GM23338 (cell line): ENCODE measurements at regions not wholly inside any gene's neighbourhood (a gene's known extent, or its start where the extent isn't known, plus 50 kb on each side); places are given as distances from the start of the nearest gene placed in this dataset.

ENCODE experiments used
- ATAC-seq: fragments of 200-7000 bp; cut with Tn5 transposase; 3 replicates; pipeline ENCODE4 v1.9.1; 2020
- DNase-seq: peaks from one replicate; pipeline ENCODE4 v3.0.0-alpha.2; 2015; ENCODE audit warnings: low spot score
- H2AFZ ChIP-seq: fragments of 200-600 bp; sonication (generic); 2 replicates; pipeline ENCODE4 v1.8.0; 2016; ENCODE audit warnings: antibody characterized with exemption, mild to moderate bottlenecking, moderate library complexity
- H3F3A ChIP-seq: fragments of 200-600 bp; sonication (generic); replicated peaks from 2 replicates; pipeline ENCODE4 v1.8.0; 2017; ENCODE audit warnings: antibody characterized with exemption, mixed run types, low read depth
- H3K27ac ChIP-seq: fragments of 200-600 bp; sonication (generic); 2 replicates; pipeline ENCODE4 v1.6.1; 2016; ENCODE audit warnings: low read depth
- H3K27me3 ChIP-seq: fragments of 200-600 bp; sonication (generic); 2 replicates; pipeline ENCODE4 v1.8.0; 2016; ENCODE audit warnings: mild to moderate bottlenecking, mixed run types, moderate library complexity; ENCODE audit not compliant: insufficient read depth
- H3K36me3 ChIP-seq: fragments of 200-600 bp; sonication (generic); 2 replicates; pipeline ENCODE4 v1.8.0; 2016; ENCODE audit warnings: mild to moderate bottlenecking; ENCODE audit not compliant: insufficient read depth
- H3K4me1 ChIP-seq: fragments of 200-600 bp; sonication (generic); 2 replicates; pipeline ENCODE4 v1.8.0; 2016; ENCODE audit warnings: mild to moderate bottlenecking, moderate library complexity; ENCODE audit not compliant: insufficient read depth
- H3K4me2 ChIP-seq: fragments of 200-600 bp; sonication (generic); 2 replicates; pipeline ENCODE4 v1.7.1; 2017; ENCODE audit warnings: mixed run types
- H3K4me3 ChIP-seq: fragments of 200-600 bp; sonication (generic); 2 replicates; pipeline ENCODE4 v1.6.1; 2016; ENCODE audit warnings: mixed run types
- H3K79me2 ChIP-seq: fragments of 200-600 bp; sonication (generic); replicated peaks from 2 replicates; pipeline ENCODE4 v1.8.0; 2017; ENCODE audit warnings: mild to moderate bottlenecking; ENCODE audit not compliant: insufficient read depth
- H3K9me2 ChIP-seq: fragments of 200-600 bp; sonication (generic); 2 replicates; pipeline ENCODE4 v1.8.0; 2017; ENCODE audit not compliant: insufficient read depth
- H4K20me1 ChIP-seq: fragments of 200-600 bp; sonication (generic); replicated peaks from 2 replicates; pipeline ENCODE4 v1.8.0; 2017; ENCODE audit warnings: mild to moderate bottlenecking; ENCODE audit not compliant: insufficient read depth
- H3K27ac Mint-ChIP-seq: 2 replicates; pipeline ENCODE4 v1.8.0; 2020; ENCODE audit warnings: inconsistent platforms, mild to moderate bottlenecking, moderate library complexity, mixed read lengths
- H3K27me3 Mint-ChIP-seq: 3 replicates; pipeline ENCODE4 v1.8.0; 2022; ENCODE audit warnings: low read depth, mild to moderate bottlenecking, moderate library complexity, mixed read lengths, inconsistent platforms; ENCODE audit not compliant: insufficient read depth, poor library complexity
- H3K36me3 Mint-ChIP-seq: 3 replicates; pipeline ENCODE4 v1.8.0; 2021; ENCODE audit warnings: low read depth, mild to moderate bottlenecking, inconsistent platforms, moderate library complexity, mixed read lengths
- H3K4me1 Mint-ChIP-seq: 3 replicates; pipeline ENCODE4 v1.8.0; 2020; ENCODE audit warnings: mild to moderate bottlenecking, inconsistent platforms, mixed read lengths
- H3K4me3 Mint-ChIP-seq: 3 replicates; pipeline ENCODE4 v1.8.0; 2021; ENCODE audit warnings: moderate library complexity, mild to moderate bottlenecking, inconsistent platforms, mixed read lengths
- H3K9me3 Mint-ChIP-seq: 3 replicates; pipeline ENCODE4 v1.8.0; 2020; ENCODE audit warnings: moderate library complexity, mild to moderate bottlenecking, inconsistent platforms, mixed read lengths
- CREB1 ChIP-seq: fragments of 250-450 bp; sonication (Bioruptor Pico); IDR thresholded peaks from 2 replicates; pipeline ENCODE4 v1.5.0; 2020; ENCODE audit warnings: low read depth, mild to moderate bottlenecking, moderate library complexity
- JUNB ChIP-seq: IDR thresholded peaks from one replicate; pipeline ENCODE4 v1.6.1; 2016; ENCODE audit warnings: antibody characterized with exemption; ENCODE audit not compliant: unreplicated experiment
- POLR2AphosphoS5 ChIP-seq: IDR thresholded peaks from 2 replicates; pipeline ENCODE4 v1.6.1; 2016; ENCODE audit warnings: antibody characterized with exemption, low read depth
- STAT1 ChIP-seq: IDR thresholded peaks from one replicate; pipeline ENCODE4 v1.6.1; 2016; ENCODE audit warnings: antibody characterized with exemption; ENCODE audit not compliant: unreplicated experiment
- TF ChIP-seq, protein P1 (sequence below): IDR thresholded peaks from 2 replicates; pipeline ENCODE4 v1.6.1; 2016; ENCODE audit warnings: antibody characterized with exemption
- TF ChIP-seq, protein P2 (sequence below): IDR thresholded peaks from one replicate; pipeline ENCODE4 v1.6.1; 2018; ENCODE audit warnings: antibody characterized with exemption; ENCODE audit not compliant: unreplicated experiment
- TF ChIP-seq, protein P3 (sequence below): fragments of 250-450 bp; sonication (Bioruptor Pico); IDR thresholded peaks from 2 replicates; pipeline ENCODE4 v1.5.0; 2020; ENCODE audit warnings: mild to moderate bottlenecking, moderate library complexity

DNA sequence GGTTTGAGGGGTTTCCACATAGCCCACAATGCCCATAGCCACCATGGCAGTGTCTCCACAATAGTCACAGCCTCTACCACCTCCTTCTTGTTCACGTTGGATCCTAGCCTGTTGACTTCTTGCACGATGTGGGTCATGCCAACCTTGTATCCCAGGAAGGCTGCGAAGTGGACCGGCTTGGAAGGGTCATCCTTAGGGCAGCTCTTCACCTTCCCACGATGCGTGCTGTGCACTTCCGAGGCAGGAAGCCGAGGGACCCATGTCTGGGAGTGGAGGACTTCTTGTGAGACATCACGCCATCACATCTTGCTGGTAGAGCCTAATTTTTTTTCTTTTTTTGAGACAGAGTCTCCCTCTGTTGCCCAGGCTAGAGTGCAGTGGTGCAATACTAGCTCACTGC is 144.6 kb upstream of the ASB18 start:
- peaks cover 1% of the 10 kb centered on the region for H3K27me3 Mint-ChIP-seq
- Histone ChIP-seq H3K4me1 (0 out of 2 replicates have a peak, but pooled peaks cover 8% of the 10 kb centered on the region), H3K27ac (no peak overlapping the region), H3K4me2 (no peak overlapping the region), H3K9me2 (peaks cover 3% of the 10 kb centered on the region; the same call in 1 of the 2 replicates), H3K79me2 (no peaks in the 10 kb centered on the region), H3K4me3 (no peak overlapping the region), H3F3A (no peaks in the 10 kb centered on the region), H3K27me3 (no peaks in the 10 kb centered on the region), H4K20me1 (no peaks in the 10 kb centered on the region), H3K36me3 (no peaks in the 10 kb centered on the region), H2AFZ (no peak overlapping the region)
- TF ChIP-seq JUNB = no peak
- no peak for TF ChIP-seq CREB1
- TF ChIP-seq, protein P1, sequence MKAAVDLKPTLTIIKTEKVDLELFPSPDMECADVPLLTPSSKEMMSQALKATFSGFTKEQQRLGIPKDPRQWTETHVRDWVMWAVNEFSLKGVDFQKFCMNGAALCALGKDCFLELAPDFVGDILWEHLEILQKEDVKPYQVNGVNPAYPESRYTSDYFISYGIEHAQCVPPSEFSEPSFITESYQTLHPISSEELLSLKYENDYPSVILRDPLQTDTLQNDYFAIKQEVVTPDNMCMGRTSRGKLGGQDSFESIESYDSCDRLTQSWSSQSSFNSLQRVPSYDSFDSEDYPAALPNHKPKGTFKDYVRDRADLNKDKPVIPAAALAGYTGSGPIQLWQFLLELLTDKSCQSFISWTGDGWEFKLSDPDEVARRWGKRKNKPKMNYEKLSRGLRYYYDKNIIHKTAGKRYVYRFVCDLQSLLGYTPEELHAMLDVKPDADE = no peak
- TF ChIP-seq, protein P2, sequence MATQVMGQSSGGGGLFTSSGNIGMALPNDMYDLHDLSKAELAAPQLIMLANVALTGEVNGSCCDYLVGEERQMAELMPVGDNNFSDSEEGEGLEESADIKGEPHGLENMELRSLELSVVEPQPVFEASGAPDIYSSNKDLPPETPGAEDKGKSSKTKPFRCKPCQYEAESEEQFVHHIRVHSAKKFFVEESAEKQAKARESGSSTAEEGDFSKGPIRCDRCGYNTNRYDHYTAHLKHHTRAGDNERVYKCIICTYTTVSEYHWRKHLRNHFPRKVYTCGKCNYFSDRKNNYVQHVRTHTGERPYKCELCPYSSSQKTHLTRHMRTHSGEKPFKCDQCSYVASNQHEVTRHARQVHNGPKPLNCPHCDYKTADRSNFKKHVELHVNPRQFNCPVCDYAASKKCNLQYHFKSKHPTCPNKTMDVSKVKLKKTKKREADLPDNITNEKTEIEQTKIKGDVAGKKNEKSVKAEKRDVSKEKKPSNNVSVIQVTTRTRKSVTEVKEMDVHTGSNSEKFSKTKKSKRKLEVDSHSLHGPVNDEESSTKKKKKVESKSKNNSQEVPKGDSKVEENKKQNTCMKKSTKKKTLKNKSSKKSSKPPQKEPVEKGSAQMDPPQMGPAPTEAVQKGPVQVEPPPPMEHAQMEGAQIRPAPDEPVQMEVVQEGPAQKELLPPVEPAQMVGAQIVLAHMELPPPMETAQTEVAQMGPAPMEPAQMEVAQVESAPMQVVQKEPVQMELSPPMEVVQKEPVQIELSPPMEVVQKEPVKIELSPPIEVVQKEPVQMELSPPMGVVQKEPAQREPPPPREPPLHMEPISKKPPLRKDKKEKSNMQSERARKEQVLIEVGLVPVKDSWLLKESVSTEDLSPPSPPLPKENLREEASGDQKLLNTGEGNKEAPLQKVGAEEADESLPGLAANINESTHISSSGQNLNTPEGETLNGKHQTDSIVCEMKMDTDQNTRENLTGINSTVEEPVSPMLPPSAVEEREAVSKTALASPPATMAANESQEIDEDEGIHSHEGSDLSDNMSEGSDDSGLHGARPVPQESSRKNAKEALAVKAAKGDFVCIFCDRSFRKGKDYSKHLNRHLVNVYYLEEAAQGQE = no peak
- no peak for TF ChIP-seq STAT1
- TF ChIP-seq POLR2AphosphoS5 = no peak
- TF ChIP-seq, protein P3, sequence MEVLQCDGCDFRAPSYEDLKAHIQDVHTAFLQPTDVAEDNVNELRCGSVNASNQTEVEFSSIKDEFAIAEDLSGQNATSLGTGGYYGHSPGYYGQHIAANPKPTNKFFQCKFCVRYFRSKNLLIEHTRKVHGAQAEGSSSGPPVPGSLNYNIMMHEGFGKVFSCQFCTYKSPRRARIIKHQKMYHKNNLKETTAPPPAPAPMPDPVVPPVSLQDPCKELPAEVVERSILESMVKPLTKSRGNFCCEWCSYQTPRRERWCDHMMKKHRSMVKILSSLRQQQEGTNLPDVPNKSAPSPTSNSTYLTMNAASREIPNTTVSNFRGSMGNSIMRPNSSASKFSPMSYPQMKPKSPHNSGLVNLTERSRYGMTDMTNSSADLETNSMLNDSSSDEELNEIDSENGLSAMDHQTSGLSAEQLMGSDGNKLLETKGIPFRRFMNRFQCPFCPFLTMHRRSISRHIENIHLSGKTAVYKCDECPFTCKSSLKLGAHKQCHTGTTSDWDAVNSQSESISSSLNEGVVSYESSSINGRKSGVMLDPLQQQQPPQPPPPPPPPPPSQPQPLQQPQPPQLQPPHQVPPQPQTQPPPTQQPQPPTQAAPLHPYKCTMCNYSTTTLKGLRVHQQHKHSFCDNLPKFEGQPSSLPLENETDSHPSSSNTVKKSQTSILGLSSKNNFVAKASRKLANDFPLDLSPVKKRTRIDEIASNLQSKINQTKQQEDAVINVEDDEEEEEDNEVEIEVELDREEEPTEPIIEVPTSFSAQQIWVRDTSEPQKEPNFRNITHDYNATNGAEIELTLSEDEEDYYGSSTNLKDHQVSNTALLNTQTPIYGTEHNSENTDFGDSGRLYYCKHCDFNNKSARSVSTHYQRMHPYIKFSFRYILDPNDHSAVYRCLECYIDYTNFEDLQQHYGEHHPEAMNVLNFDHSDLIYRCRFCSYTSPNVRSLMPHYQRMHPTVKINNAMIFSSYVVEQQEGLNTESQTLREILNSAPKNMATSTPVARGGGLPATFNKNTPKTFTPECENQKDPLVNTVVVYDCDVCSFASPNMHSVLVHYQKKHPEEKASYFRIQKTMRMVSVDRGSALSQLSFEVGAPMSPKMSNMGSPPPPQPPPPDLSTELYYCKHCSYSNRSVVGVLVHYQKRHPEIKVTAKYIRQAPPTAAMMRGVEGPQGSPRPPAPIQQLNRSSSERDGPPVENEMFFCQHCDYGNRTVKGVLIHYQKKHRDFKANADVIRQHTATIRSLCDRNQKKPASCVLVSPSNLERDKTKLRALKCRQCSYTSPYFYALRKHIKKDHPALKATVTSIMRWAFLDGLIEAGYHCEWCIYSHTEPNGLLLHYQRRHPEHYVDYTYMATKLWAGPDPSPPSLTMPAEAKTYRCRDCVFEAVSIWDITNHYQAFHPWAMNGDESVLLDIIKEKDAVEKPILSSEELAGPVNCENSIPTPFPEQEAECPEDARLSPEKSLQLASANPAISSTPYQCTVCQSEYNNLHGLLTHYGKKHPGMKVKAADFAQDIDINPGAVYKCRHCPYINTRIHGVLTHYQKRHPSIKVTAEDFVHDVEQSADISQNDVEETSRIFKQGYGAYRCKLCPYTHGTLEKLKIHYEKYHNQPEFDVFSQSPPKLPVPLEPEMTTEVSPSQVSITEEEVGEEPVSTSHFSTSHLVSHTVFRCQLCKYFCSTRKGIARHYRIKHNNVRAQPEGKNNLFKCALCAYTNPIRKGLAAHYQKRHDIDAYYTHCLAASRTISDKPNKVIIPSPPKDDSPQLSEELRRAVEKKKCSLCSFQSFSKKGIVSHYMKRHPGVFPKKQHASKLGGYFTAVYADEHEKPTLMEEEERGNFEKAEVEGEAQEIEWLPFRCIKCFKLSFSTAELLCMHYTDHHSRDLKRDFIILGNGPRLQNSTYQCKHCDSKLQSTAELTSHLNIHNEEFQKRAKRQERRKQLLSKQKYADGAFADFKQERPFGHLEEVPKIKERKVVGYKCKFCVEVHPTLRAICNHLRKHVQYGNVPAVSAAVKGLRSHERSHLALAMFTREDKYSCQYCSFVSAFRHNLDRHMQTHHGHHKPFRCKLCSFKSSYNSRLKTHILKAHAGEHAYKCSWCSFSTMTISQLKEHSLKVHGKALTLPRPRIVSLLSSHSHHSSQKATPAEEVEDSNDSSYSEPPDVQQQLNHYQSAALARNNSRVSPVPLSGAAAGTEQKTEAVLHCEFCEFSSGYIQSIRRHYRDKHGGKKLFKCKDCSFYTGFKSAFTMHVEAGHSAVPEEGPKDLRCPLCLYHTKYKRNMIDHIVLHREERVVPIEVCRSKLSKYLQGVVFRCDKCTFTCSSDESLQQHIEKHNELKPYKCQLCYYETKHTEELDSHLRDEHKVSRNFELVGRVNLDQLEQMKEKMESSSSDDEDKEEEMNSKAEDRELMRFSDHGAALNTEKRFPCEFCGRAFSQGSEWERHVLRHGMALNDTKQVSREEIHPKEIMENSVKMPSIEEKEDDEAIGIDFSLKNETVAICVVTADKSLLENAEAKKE (CRISPR knock-in tag) = no peak
- no peak overlapping the region for H3K4me3 Mint-ChIP-seq
- no peak for DNase-seq
- no peak overlapping the region for H3K27ac Mint-ChIP-seq
- no peaks in the 10 kb centered on the region; the same call in 2 of the 3 replicates for H3K36me3 Mint-ChIP-seq
- peaks cover 12% of the 10 kb centered on the region; the same call in 1 of the 3 replicates for H3K9me3 Mint-ChIP-seq
- ATAC-seq = no peak
- peaks cover 10% of the 10 kb centered on the region for H3K4me1 Mint-ChIP-seq
